ENCODE measurements at regions not wholly inside any gene's neighbourhood (a gene's known extent, or its start where the extent isn't known, plus 50 kb on each side); places are given as distances from the start of the nearest gene placed in this dataset.

- TF ChIP-seq CTCF (conservative IDR thresholded peaks at IDR 0.05; ENCODE audit: low read depth, low read length) (no peak), EZH2 (IDR thresholded peaks at IDR 0.05; ENCODE audit: low read length, unreplicated experiment) (no peak)
Measured at GRCh38 chr1:177645491-177646190, 324.2 kb downstream of the SEC16B start.

Data from PC-3 (cell line).